ENCODE measurements at regions not wholly inside any gene's neighbourhood (a gene's known extent, or its start where the extent isn't known, plus 50 kb on each side); places are given as distances from the start of the nearest gene placed in this dataset.

GRCh38 chr10:28250782-28251181, 52.1 kb downstream of the MPP7 start:
- DNase-seq (ENCODE audit: low read depth) = no peak
- TF ChIP-seq CTCF (IDR thresholded peaks at IDR 0.05; ENCODE audit: insufficient read depth, low read length, poor library complexity, severe bottlenecking) = peak; percentile 40
- H3K36me3 ChIP-seq (ENCODE audit: control insufficient read depth, insufficient read depth, low read length) = no peaks in the 10 kb centered on the region
- no peak overlapping the region for H3K4me3 ChIP-seq (ENCODE audit: low read depth, low read length)
- no peaks in the 10 kb centered on the region for H3K27me3 ChIP-seq (ENCODE audit: control insufficient read depth, insufficient read depth, low read length)

- no peak for TF ChIP-seq CTCF (IDR thresholded peaks at IDR 0.05; ENCODE audit: insufficient read depth, low read length, poor library complexity, severe bottlenecking)
- Histone ChIP-seq H3K36me3 (ENCODE audit: control insufficient read depth, insufficient read depth, low read length) (no peaks in the 10 kb centered on the region), H3K4me3 (ENCODE audit: low read depth, low read length) (no peak overlapping the region), H3K27me3 (ENCODE audit: control insufficient read depth, insufficient read depth, low read length) (no peaks in the 10 kb centered on the region)
- DNase-seq (ENCODE audit: low read depth) = no peak
Observed at GRCh38 chr10:28250358-28250757, 52.5 kb downstream of the MPP7 start.

GRCh38 chr10:28249512-28249911, 53.4 kb downstream of the MPP7 start:
- Histone ChIP-seq H3K4me3 (ENCODE audit: low read depth, low read length) (no peak overlapping the region), H3K36me3 (ENCODE audit: control insufficient read depth, insufficient read depth, low read length) (no peaks in the 10 kb centered on the region), H3K27me3 (ENCODE audit: control insufficient read depth, insufficient read depth, low read length) (no peaks in the 10 kb centered on the region)
- DNase-seq (ENCODE audit: low read depth) = no peak
- no peak for TF ChIP-seq CTCF (IDR thresholded peaks at IDR 0.05; ENCODE audit: insufficient read depth, low read length, poor library complexity, severe bottlenecking)

- Histone ChIP-seq H3K4me3 (ENCODE audit: low read depth, low read length) (no peak overlapping the region), H3K27me3 (ENCODE audit: control insufficient read depth, insufficient read depth, low read length) (no peaks in the 10 kb centered on the region), H3K36me3 (ENCODE audit: control insufficient read depth, insufficient read depth, low read length) (no peaks in the 10 kb centered on the region)
- TF ChIP-seq CTCF (IDR thresholded peaks at IDR 0.05; ENCODE audit: insufficient read depth, low read length, poor library complexity, severe bottlenecking) = no peak
- DNase-seq (ENCODE audit: low read depth) = no peak
Observed at GRCh38 chr10:28248092-28248491, 54.8 kb downstream of the MPP7 start.

- no peaks in the 10 kb centered on the region for H3K36me3 ChIP-seq (ENCODE audit: control insufficient read depth, insufficient read depth, low read length)
- no peak for DNase-seq (ENCODE audit: low read depth)
- TF ChIP-seq CTCF (IDR thresholded peaks at IDR 0.05; ENCODE audit: insufficient read depth, low read length, poor library complexity, severe bottlenecking) = no peak
- H3K27me3 ChIP-seq (ENCODE audit: control insufficient read depth, insufficient read depth, low read length) = no peaks in the 10 kb centered on the region
- H3K4me3 ChIP-seq (ENCODE audit: low read depth, low read length) = no peak overlapping the region
Observed at GRCh38 chr10:28246023-28246422, 56.8 kb downstream of the MPP7 start.

GRCh38 chr10:28243923-28244322, 58.9 kb downstream of the MPP7 start:
- no peaks in the 10 kb centered on the region for H3K36me3 ChIP-seq (ENCODE audit: control insufficient read depth, insufficient read depth, low read length)
- DNase-seq (ENCODE audit: low read depth) = no peak
- no peak for TF ChIP-seq CTCF (IDR thresholded peaks at IDR 0.05; ENCODE audit: insufficient read depth, low read length, poor library complexity, severe bottlenecking)

More at GRCh38 chr10:28243923-28244322, 58.9 kb downstream of the MPP7 start:
- H3K27me3 ChIP-seq (ENCODE audit: control insufficient read depth, insufficient read depth, low read length) = no peaks in the 10 kb centered on the region
- no peak overlapping the region for H3K4me3 ChIP-seq (ENCODE audit: low read depth, low read length)

All from kidney epithelial cell (primary cell).